ENCODE measurements at regions not wholly inside any gene's neighbourhood (a gene's known extent, or its start where the extent isn't known, plus 50 kb on each side); places are given as distances from the start of the nearest gene placed in this dataset.

- Mint-ChIP-seq H3K4me3 (ENCODE audit: unreplicated experiment) (no peak overlapping the region), H3K9me3 (ENCODE audit: unreplicated experiment) (no peaks in the 10 kb centered on the region), H3K36me3 (ENCODE audit: low read depth, unreplicated experiment) (no peaks in the 10 kb centered on the region), H3K4me1 (ENCODE audit: unreplicated experiment) (no peaks in the 10 kb centered on the region), H3K27ac (ENCODE audit: unreplicated experiment) (no peak overlapping the region), H3K27me3 (ENCODE audit: unreplicated experiment) (no peaks in the 10 kb centered on the region)
- no peak for DNase-seq (ENCODE audit: low spot score)
- TF ChIP-seq CTCF (IDR thresholded peaks at IDR 0.05; ENCODE audit: unreplicated experiment), result no peak
These were observed 545.6 kb upstream of the LCORL start for GRCh38 chr4:18566970-18567799.

GRCh38 chr4:18559492-18559891, 537.9 kb upstream of the LCORL start:
- TF ChIP-seq CTCF (IDR thresholded peaks at IDR 0.05; ENCODE audit: unreplicated experiment), result no peak
- H3K36me3 Mint-ChIP-seq (ENCODE audit: low read depth, unreplicated experiment), result no peaks in the 10 kb centered on the region
- no peaks in the 10 kb centered on the region for H3K9me3 Mint-ChIP-seq (ENCODE audit: unreplicated experiment)
- no peaks in the 10 kb centered on the region for H3K27me3 Mint-ChIP-seq (ENCODE audit: unreplicated experiment)
- no peak for DNase-seq (ENCODE audit: low spot score)
- no peak overlapping the region for H3K27ac Mint-ChIP-seq (ENCODE audit: unreplicated experiment)
- H3K4me3 Mint-ChIP-seq (ENCODE audit: unreplicated experiment), result no peak overlapping the region
- no peaks in the 10 kb centered on the region for H3K4me1 Mint-ChIP-seq (ENCODE audit: unreplicated experiment)

- Mint-ChIP-seq H3K27me3 (ENCODE audit: unreplicated experiment) (no peaks in the 10 kb centered on the region), H3K4me1 (ENCODE audit: unreplicated experiment) (no peaks in the 10 kb centered on the region), H3K36me3 (ENCODE audit: low read depth, unreplicated experiment) (no peaks in the 10 kb centered on the region), H3K4me3 (ENCODE audit: unreplicated experiment) (no peak overlapping the region), H3K9me3 (ENCODE audit: unreplicated experiment) (no peaks in the 10 kb centered on the region), H3K27ac (ENCODE audit: unreplicated experiment) (no peak overlapping the region)
- no peak for DNase-seq (ENCODE audit: low spot score)
- no peak for TF ChIP-seq CTCF (IDR thresholded peaks at IDR 0.05; ENCODE audit: unreplicated experiment)
These were observed 534.8 kb upstream of the LCORL start for GRCh38 chr4:18556402-18556801.

- H3K27ac Mint-ChIP-seq (ENCODE audit: unreplicated experiment), result peak overlapping the region; percentile 86
- H3K4me3 Mint-ChIP-seq (ENCODE audit: unreplicated experiment), result no peak overlapping the region
- H3K4me1 Mint-ChIP-seq (ENCODE audit: unreplicated experiment), result peaks cover 12% of the 10 kb centered on the region
- no peaks in the 10 kb centered on the region for H3K36me3 Mint-ChIP-seq (ENCODE audit: low read depth, unreplicated experiment)
- peaks cover 4% of the 10 kb centered on the region for H3K9me3 Mint-ChIP-seq (ENCODE audit: unreplicated experiment)
- no peak for TF ChIP-seq CTCF (IDR thresholded peaks at IDR 0.05; ENCODE audit: unreplicated experiment)
- H3K27me3 Mint-ChIP-seq (ENCODE audit: unreplicated experiment), result no peaks in the 10 kb centered on the region
- DNase-seq (ENCODE audit: low spot score), result no peak
These were observed 518.8 kb upstream of the LCORL start for GRCh38 chr4:18540349-18540748.

GRCh38 chr4:18538121-18538520, 516.6 kb upstream of the LCORL start:
- Mint-ChIP-seq H3K4me1 (ENCODE audit: unreplicated experiment) (peaks cover 16% of the 10 kb centered on the region), H3K27me3 (ENCODE audit: unreplicated experiment) (no peaks in the 10 kb centered on the region), H3K27ac (ENCODE audit: unreplicated experiment) (no peak overlapping the region), H3K9me3 (ENCODE audit: unreplicated experiment) (peaks cover 4% of the 10 kb centered on the region), H3K4me3 (ENCODE audit: unreplicated experiment) (no peak overlapping the region), H3K36me3 (ENCODE audit: low read depth, unreplicated experiment) (no peaks in the 10 kb centered on the region)
- TF ChIP-seq CTCF (IDR thresholded peaks at IDR 0.05; ENCODE audit: unreplicated experiment), result no peak
- no peak for DNase-seq (ENCODE audit: low spot score)

All from endothelial cell (in vitro differentiated cells).